CD4-positive, alpha-beta T cell treated with Interleukin-10 for 1 hour (primary cell): ENCODE measurements at regions not wholly inside any gene's neighbourhood (a gene's known extent, or its start where the extent isn't known, plus 50 kb on each side); places are given as distances from the start of the nearest gene placed in this dataset.

Experiments
- DNase-seq: peaks from one replicate; pipeline ENCODE4 v3.0.0-alpha.2; 2020

GRCh38 chr18:77865853-77866252 is 616.2 kb downstream of the GALR1 start:
- DNase-seq = no peak

GRCh38 chr18:77866351-77866750 is 616.7 kb downstream of the GALR1 start:
- DNase-seq = no peak

- no peak for DNase-seq
These were observed 620.6 kb downstream of the GALR1 start for GRCh38 chr18:77870199-77870598.

GRCh38 chr18:77870894-77871293 is 621.2 kb downstream of the GALR1 start:
- no peak for DNase-seq

GRCh38 chr18:77872166-77872565 is 622.5 kb downstream of the GALR1 start:
- DNase-seq = no peak

- no peak for DNase-seq
These were observed 626.7 kb downstream of the GALR1 start for GRCh38 chr18:77876319-77876865.

- no peak for DNase-seq
These were observed 630.2 kb downstream of the GALR1 start for GRCh38 chr18:77879829-77880228.

GRCh38 chr18:77884454-77884853 is 634.8 kb downstream of the GALR1 start:
- DNase-seq = no peak

GRCh38 chr18:77894060-77894459 is 644.4 kb downstream of the GALR1 start:
- DNase-seq = no peak

GRCh38 chr18:77895250-77895649 is 645.6 kb downstream of the GALR1 start:
- DNase-seq = no peak

- no peak for DNase-seq
These were observed 647.1 kb downstream of the GALR1 start for GRCh38 chr18:77896586-77897252.

- DNase-seq = no peak
These were observed 648.0 kb downstream of the GALR1 start for GRCh38 chr18:77897606-77898005.

- DNase-seq = peak; percentile 52
These were observed 650.5 kb downstream of the GALR1 start for GRCh38 chr18:77899972-77900754.

- DNase-seq = no peak
These were observed 655.4 kb downstream of the GALR1 start for GRCh38 chr18:77905011-77905410.

- no peak for DNase-seq
These were observed 655.9 kb downstream of the GALR1 start for GRCh38 chr18:77905449-77906055.

GRCh38 chr18:77906103-77906892 is 656.6 kb downstream of the GALR1 start:
- DNase-seq = no peak

GRCh38 chr18:77910347-77910746 is 660.7 kb downstream of the GALR1 start:
- DNase-seq = no peak

- no peak for DNase-seq
These were observed 662.4 kb downstream of the GALR1 start for GRCh38 chr18:77911971-77912605.

- no peak for DNase-seq
These were observed 669.1 kb downstream of the GALR1 start for GRCh38 chr18:77918730-77919129.

- no peak for DNase-seq
These were observed 670.3 kb downstream of the GALR1 start for GRCh38 chr18:77919923-77920322.

- DNase-seq = no peak
These were observed 685.7 kb downstream of the GALR1 start for GRCh38 chr18:77935342-77935741.

- no peak for DNase-seq
These were observed 690.9 kb downstream of the GALR1 start for GRCh38 chr18:77940566-77940965.
